Chondrocyte (in vitro differentiated cells): ENCODE measurements at regions not wholly inside any gene's neighbourhood (a gene's known extent, or its start where the extent isn't known, plus 50 kb on each side); places are given as distances from the start of the nearest gene placed in this dataset.

ENCODE experiments used
- DNase-seq: peaks from one replicate; pipeline ENCODE4 v3.0.0; 2021; ENCODE audit warnings: mixed read lengths, low spot score
- H3K27ac Mint-ChIP-seq: one replicate; pipeline ENCODE4 v1.8.0; 2021; ENCODE audit warnings: mild to moderate bottlenecking, moderate library complexity, mixed read lengths; ENCODE audit not compliant: unreplicated experiment
- H3K27me3 Mint-ChIP-seq: 2 replicates; pipeline ENCODE4 v1.8.0; 2021; ENCODE audit warnings: low read depth, mixed read lengths
- H3K36me3 Mint-ChIP-seq: 2 replicates; pipeline ENCODE4 v1.8.0; 2021; ENCODE audit warnings: low read depth, mixed read lengths
- H3K4me1 Mint-ChIP-seq: 2 replicates; pipeline ENCODE4 v1.8.0; 2021; ENCODE audit warnings: low read depth, mild to moderate bottlenecking, mixed read lengths
- H3K4me3 Mint-ChIP-seq: one replicate; pipeline ENCODE4 v1.8.0; 2021; ENCODE audit warnings: mild to moderate bottlenecking, moderate library complexity, mixed read lengths; ENCODE audit not compliant: unreplicated experiment
- H3K9me3 Mint-ChIP-seq: 2 replicates; pipeline ENCODE4 v1.8.0; 2021; ENCODE audit warnings: low read depth, mixed read lengths
- TF ChIP-seq, protein P1 (sequence below): fragments of 200-600 bp; sonication (generic); IDR thresholded peaks from 2 replicates; pipeline ENCODE4 v1.5.0; 2021; ENCODE audit warnings: antibody characterized with exemption, mild to moderate bottlenecking, moderate library complexity

DNA sequence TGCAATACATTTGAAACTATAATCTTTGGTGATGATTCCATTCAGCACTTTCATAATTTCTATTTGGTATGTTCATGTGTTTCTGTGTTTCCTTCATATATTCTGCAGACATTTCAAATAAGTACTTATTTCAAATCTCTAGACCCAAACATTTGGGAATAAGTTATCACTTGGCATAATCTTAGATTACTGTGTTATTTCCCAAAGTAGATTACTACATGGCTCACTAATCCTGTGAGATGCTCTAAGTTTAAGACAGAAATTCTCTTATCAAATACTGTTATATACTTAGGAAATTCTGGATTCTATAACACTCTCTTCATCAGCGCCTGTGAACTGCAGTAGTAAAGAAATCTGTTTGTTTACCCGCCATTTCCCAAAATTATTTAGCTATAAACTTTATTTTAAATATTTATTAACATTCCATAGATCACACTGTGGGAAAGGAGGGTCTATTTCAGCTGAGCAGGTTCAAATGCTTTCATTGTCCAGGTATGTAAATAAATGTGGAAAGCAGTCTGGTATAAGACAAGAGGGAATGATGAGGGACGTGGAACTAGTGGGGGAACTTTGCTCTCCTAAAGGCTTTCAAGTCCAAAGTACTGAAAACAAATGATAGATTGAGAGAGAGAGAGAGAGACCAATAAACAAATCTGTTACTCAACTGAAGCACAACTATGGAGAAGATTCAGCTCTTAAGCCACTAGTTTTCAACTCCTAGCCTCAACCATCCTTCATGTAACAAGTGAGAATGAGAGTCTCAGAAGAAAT lies 61.8 kb upstream of the TOM1L1 start:
- Mint-ChIP-seq H3K36me3 (no peaks in the 10 kb centered on the region), H3K27me3 (no peaks in the 10 kb centered on the region), H3K4me1 (no peaks in the 10 kb centered on the region), H3K27ac (no peak overlapping the region), H3K9me3 (no peaks in the 10 kb centered on the region), H3K4me3 (no peak overlapping the region)
- TF ChIP-seq, protein P1, sequence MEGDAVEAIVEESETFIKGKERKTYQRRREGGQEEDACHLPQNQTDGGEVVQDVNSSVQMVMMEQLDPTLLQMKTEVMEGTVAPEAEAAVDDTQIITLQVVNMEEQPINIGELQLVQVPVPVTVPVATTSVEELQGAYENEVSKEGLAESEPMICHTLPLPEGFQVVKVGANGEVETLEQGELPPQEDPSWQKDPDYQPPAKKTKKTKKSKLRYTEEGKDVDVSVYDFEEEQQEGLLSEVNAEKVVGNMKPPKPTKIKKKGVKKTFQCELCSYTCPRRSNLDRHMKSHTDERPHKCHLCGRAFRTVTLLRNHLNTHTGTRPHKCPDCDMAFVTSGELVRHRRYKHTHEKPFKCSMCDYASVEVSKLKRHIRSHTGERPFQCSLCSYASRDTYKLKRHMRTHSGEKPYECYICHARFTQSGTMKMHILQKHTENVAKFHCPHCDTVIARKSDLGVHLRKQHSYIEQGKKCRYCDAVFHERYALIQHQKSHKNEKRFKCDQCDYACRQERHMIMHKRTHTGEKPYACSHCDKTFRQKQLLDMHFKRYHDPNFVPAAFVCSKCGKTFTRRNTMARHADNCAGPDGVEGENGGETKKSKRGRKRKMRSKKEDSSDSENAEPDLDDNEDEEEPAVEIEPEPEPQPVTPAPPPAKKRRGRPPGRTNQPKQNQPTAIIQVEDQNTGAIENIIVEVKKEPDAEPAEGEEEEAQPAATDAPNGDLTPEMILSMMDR, result no peak
- DNase-seq, result no peak

DNA sequence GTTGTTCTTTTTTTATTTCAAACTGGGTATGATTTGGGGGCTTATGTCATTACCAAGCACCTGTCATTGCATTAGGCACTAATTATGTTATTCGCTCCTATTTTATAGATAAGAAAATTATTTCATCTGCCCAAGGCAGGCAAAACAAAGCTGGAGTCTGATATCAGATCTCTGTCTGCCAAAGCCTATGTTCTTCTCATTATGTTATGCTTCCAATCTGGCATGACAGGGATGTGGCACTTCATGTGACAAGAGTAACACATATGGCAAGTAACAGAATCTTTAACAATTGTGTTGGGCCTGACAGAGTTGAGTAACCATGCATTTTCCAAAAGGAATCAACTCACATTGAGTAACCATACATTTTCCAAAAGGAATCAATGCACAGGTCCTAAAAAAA lies 61.2 kb upstream of the TOM1L1 start:
- Mint-ChIP-seq H3K4me3 (no peak overlapping the region), H3K27me3 (no peaks in the 10 kb centered on the region), H3K27ac (no peak overlapping the region), H3K36me3 (no peaks in the 10 kb centered on the region), H3K9me3 (no peaks in the 10 kb centered on the region), H3K4me1 (no peaks in the 10 kb centered on the region)
- TF ChIP-seq, protein P1, result no peak
- DNase-seq, result no peak

DNA sequence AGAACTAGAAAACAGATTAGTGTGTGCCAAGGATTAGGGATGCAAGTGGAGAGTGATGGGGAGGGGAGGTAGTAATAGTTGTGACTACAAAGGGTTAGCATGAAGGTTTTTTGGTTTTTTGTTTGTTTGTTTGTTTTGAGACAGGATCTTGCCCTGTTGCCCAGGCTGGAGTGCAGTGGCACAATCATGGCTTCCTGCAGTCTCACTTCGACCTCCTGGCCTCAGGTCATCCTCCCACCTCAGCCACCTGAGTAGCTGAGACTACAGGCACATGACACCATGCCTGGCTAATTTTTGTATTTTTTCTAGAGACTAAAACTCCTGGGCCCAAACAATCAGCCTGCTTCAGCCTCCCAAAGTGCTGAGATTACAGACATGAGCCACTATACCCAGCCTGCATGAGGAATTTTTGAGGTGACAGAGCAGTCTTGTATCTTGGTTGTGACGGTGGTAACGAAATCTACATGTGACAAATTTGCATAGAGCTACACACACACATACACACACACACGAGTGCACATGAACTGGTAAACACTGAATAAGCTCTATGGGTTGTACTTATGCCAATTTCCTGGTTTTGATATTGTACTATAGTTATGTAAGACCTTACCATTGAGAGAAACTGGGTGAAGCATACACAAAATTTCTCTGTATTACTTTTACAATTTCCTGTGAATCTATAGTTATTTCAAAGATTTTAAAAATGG lies 59.6 kb upstream of the TOM1L1 start:
- TF ChIP-seq, protein P1, result no peak
- no peaks in the 10 kb centered on the region for H3K27me3 Mint-ChIP-seq
- no peak overlapping the region for H3K4me3 Mint-ChIP-seq
- no peaks in the 10 kb centered on the region for H3K36me3 Mint-ChIP-seq
- DNase-seq, result no peak
- H3K4me1 Mint-ChIP-seq, result no peaks in the 10 kb centered on the region
- no peak overlapping the region for H3K27ac Mint-ChIP-seq
- no peaks in the 10 kb centered on the region for H3K9me3 Mint-ChIP-seq

DNA sequence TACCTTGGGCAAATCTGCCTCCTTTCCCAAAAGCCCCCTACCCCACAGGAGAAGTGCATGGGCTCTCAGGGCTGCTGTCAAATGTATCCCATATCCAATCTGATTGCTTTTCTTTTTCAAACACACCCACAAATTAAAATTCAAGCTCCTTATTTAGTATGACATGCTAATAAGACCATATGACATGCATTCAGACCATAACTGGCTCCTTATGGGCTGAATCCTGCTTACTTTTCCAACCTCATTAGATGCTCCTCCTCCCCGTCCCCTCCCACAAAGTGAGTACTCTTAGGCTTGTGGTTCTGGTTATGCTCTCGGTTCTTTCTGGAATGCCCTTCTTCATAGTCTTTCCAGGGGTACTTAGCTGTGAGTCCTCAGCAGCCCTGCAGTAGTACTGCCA lies 59.0 kb upstream of the TOM1L1 start:
- TF ChIP-seq, protein P1, result no peak
- DNase-seq, result no peak
- Mint-ChIP-seq H3K27ac (no peak overlapping the region), H3K36me3 (no peaks in the 10 kb centered on the region), H3K4me3 (no peak overlapping the region), H3K4me1 (no peaks in the 10 kb centered on the region), H3K27me3 (no peaks in the 10 kb centered on the region), H3K9me3 (no peaks in the 10 kb centered on the region)

DNA sequence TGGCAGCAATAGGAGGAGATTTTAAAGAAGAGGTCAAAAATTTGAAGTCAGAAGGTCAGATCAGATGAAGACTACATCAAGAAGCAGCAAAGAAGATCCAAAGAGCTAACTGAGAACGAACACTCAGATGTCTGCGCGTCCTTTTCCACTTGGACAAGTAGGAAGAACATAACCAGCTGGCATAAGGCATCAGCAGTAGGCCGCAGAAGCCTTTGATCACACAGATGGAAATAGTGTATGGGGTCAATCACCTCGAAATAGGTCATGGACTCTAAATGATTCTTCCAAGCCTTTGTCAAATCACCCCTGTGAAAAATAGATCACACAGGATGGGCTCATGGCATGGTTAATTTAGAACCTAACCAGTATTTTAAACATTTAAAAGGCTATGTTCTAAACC lies 56.4 kb upstream of the TOM1L1 start:
- no peaks in the 10 kb centered on the region for H3K9me3 Mint-ChIP-seq
- no peaks in the 10 kb centered on the region for H3K4me1 Mint-ChIP-seq
- no peaks in the 10 kb centered on the region for H3K27me3 Mint-ChIP-seq
- TF ChIP-seq, protein P1, result no peak
- no peak overlapping the region for H3K4me3 Mint-ChIP-seq
- H3K27ac Mint-ChIP-seq, result no peak overlapping the region
- DNase-seq, result no peak
- no peaks in the 10 kb centered on the region for H3K36me3 Mint-ChIP-seq
